Upper lobe of right lung (tissue), 1 donor: ENCODE measurements at regions not wholly inside any gene's neighbourhood (a gene's known extent, or its start where the extent isn't known, plus 50 kb on each side); places are given as distances from the start of the nearest gene placed in this dataset.

Experiments
- ATAC-seq: fragments of 200-7000 bp; cut with Tn5 transposase; one replicate; pipeline ENCODE4 v1.9.1; 2020; ENCODE audit warnings: mild to moderate bottlenecking, moderate library complexity
- DNase-seq: peaks from one replicate; pipeline ENCODE4 v3.0.0-alpha.2; 2020
- H3K27ac ChIP-seq: fragments of 200-600 bp; one replicate; pipeline ENCODE4 v1.8.0; 2022
- H3K27me3 ChIP-seq: fragments of 200-600 bp; one replicate; pipeline ENCODE4 v1.8.0; 2022; ENCODE audit warnings: mild to moderate bottlenecking
- H3K36me3 ChIP-seq: fragments of 200-600 bp; one replicate; pipeline ENCODE4 v1.8.0; 2022
- H3K4me1 ChIP-seq: fragments of 200-600 bp; one replicate; pipeline ENCODE4 v1.8.0; 2022
- H3K4me3 ChIP-seq: fragments of 200-600 bp; one replicate; pipeline ENCODE4 v1.8.0; 2022; ENCODE audit warnings: mild to moderate bottlenecking
- H3K9me3 ChIP-seq: fragments of 200-600 bp; one replicate; pipeline ENCODE4 v1.8.0; 2022
- CTCF ChIP-seq: fragments of 200-600 bp; IDR thresholded peaks from one replicate; pipeline ENCODE4 v1.8.0; 2022; ENCODE audit warnings: antibody characterized with exemption
- intact Hi-C: fragments of 100-400 bp; cut with DNase I; formaldehyde crosslinking; loops from one replicate; pipeline ENCODE4 v1.11.0; 2022
- donor health status: DM: no; HTN: yes; CAD: no; lungs with severe emphysema.

DNA sequence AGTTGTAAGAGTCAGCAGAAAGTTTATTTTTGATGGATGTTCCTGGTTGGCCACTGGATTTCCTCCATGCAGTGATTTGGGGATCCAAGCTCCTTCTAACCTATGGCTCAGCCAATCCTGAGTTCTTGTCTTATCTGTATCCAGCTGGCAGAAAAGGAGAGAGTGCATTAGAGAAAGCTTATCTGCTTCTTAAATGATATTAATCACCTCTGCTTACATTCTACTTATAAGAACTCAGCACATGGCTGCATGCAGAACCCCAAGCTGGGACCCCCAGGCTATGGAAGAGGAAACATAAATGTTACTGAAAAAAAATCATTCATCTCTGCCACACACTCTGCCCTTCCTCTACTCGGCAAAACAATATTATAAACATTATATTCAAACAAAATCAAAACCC lies 739.8 kb upstream of the AUTS2 start:
- no peaks in the 10 kb centered on the region for H3K36me3 ChIP-seq
- DNase-seq (no peak), ATAC-seq (no peak)
- no peak overlapping the region for H3K4me3 ChIP-seq
- intact Hi-C loops: no loop called here
- no peaks in the 10 kb centered on the region for H3K9me3 ChIP-seq
- no peaks in the 10 kb centered on the region for H3K4me1 ChIP-seq
- TF ChIP-seq CTCF: no peak
- H3K27ac ChIP-seq: no peak overlapping the region
- H3K27me3 ChIP-seq: no peaks in the 10 kb centered on the region

GRCh38 chr7:68861171-68861570 lies 737.1 kb upstream of the AUTS2 start:
- intact Hi-C loops: no loop called here
- DNase-seq: no peak

GRCh38 chr7:68862261-68862660 lies 736.0 kb upstream of the AUTS2 start:
- Histone ChIP-seq H3K27ac (no peak overlapping the region), H3K36me3 (no peaks in the 10 kb centered on the region), H3K4me3 (no peak overlapping the region), H3K4me1 (no peaks in the 10 kb centered on the region), H3K9me3 (no peaks in the 10 kb centered on the region), H3K27me3 (no peaks in the 10 kb centered on the region)
- TF ChIP-seq CTCF: no peak
- intact Hi-C loops: no loop called here
- ATAC-seq (no peak), DNase-seq (no peak)

More at GRCh38 chr7:68861171-68861570, 737.1 kb upstream of the AUTS2 start:
- Histone ChIP-seq H3K36me3 (no peaks in the 10 kb centered on the region), H3K27ac (no peak overlapping the region), H3K4me1 (no peaks in the 10 kb centered on the region), H3K4me3 (no peak overlapping the region), H3K27me3 (no peaks in the 10 kb centered on the region), H3K9me3 (no peaks in the 10 kb centered on the region)
- no peak for ATAC-seq
- TF ChIP-seq CTCF: no peak

GRCh38 chr7:68862736-68863135 lies 735.5 kb upstream of the AUTS2 start:
- no peak overlapping the region for H3K27ac ChIP-seq
- TF ChIP-seq CTCF: no peak
- no peak for ATAC-seq

DNA sequence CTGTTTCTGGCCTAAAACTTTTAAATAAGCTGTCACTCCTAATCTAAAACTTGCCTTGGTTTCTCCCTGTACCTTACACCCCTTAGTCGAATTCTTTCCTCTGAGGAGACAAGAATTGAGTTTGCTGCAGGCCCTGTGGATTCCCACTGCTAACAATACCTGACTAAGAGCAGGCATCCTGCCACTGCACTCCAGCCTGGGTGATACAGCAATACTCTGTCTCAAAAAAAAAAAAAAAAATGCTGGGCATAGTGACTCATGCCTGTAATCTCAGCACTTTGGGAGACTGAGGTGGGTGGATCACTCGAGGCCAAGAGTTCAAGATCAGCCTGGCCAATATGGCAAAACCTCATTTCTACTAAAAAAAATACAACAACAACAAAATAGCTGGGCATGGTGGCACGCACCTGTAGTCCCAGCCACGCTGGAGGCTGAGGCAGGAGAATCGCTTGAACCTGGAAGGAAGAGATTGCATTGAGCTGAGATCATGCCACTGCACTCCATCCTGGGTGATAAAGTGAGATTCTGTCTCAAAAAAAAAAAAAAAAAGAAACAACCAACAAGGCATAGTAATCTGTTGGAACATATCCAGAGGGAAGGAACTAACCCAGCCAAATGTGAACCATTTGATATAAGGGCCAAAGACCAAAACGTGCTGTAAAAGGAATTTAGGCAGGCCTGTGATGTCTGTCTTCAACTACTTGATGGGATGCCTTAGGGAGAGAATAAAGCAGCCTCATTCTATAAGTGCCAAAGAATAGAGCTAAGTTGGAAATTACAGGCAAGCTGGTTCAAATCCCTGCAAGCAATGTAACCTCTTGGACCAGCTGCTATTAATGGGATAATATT lies 732.7 kb upstream of the AUTS2 start:
- Histone ChIP-seq H3K4me3 (no peak overlapping the region), H3K36me3 (no peaks in the 10 kb centered on the region), H3K27me3 (no peaks in the 10 kb centered on the region), H3K9me3 (no peaks in the 10 kb centered on the region), H3K27ac (no peak overlapping the region), H3K4me1 (no peaks in the 10 kb centered on the region)
- no peak for DNase-seq
- ATAC-seq: no peak
- intact Hi-C loops: no loop called here
- TF ChIP-seq CTCF: no peak

More at GRCh38 chr7:68862736-68863135, 735.5 kb upstream of the AUTS2 start:
- Histone ChIP-seq H3K36me3 (no peaks in the 10 kb centered on the region), H3K9me3 (no peaks in the 10 kb centered on the region), H3K27me3 (no peaks in the 10 kb centered on the region), H3K4me1 (no peaks in the 10 kb centered on the region), H3K4me3 (no peak overlapping the region)
- DNase-seq: no peak
- intact Hi-C loops: no loop called here
